Lung (tissue), 11 donors: ENCODE measurements at regions not wholly inside any gene's neighbourhood (a gene's known extent, or its start where the extent isn't known, plus 50 kb on each side); places are given as distances from the start of the nearest gene placed in this dataset.
"Not testable (repeated sequence)": the region's sequence is repeated elsewhere in the genome, so short reads cannot be mapped to it uniquely, and the experiment has no call there.

Experiments
- ATAC-seq: fragments of 200-7000 bp; cut with Tn5 transposase; one replicate; pipeline ENCODE4 v1.9.1; 2020; ENCODE audit warnings: moderate number of reproducible peaks; ENCODE audit not compliant: insufficient read depth, low FRiP score
- DNase-seq, 3 donors: peaks; one replicate each; pipeline ENCODE4 v3.0.0-alpha.2; 2013 to 2017
- H3K27ac ChIP-seq, 2 donors: one replicate each; pipeline ENCODE4 v1.5.1; 2013; ENCODE audit warnings: mild to moderate bottlenecking in 2 of 2, moderate library complexity in 2 of 2, control low read depth in 1 of 2, inconsistent platforms in 1 of 2, low read depth in 1 of 2, low read length in 1 of 2
- H3K27me3 ChIP-seq, 3 donors: one replicate each; pipeline ENCODE4 v1.5.1; 2013; ENCODE audit warnings: low read length in 2 of 3; ENCODE audit not compliant: control insufficient read depth in 3 of 3, insufficient read depth in 3 of 3
- H3K36me3 ChIP-seq, 4 donors: one replicate each; pipeline ENCODE4 v1.5.1; 2013; ENCODE audit warnings: low read length in 4 of 4, mild to moderate bottlenecking in 1 of 4, moderate library complexity in 1 of 4; ENCODE audit not compliant: control insufficient read depth in 4 of 4, insufficient read depth in 4 of 4
- H3K4me1 ChIP-seq, 5 donors: one replicate each; pipeline ENCODE4 v1.5.1; 2013; ENCODE audit warnings: low read length in 5 of 5, mild to moderate bottlenecking in 2 of 5, moderate library complexity in 1 of 5; ENCODE audit not compliant: control insufficient read depth in 5 of 5, insufficient read depth in 5 of 5
- H3K4me3 ChIP-seq: one replicate; pipeline ENCODE4 v1.5.1; 2013; ENCODE audit warnings: mild to moderate bottlenecking, control low read depth, moderate library complexity
- H3K9ac ChIP-seq, 2 donors: one replicate each; pipeline ENCODE4 v1.5.1; 2013; ENCODE audit warnings: low read length in 2 of 2, control low read depth in 1 of 2; ENCODE audit not compliant: insufficient read depth in 1 of 2
- H3K9me3 ChIP-seq, 4 donors: one replicate each; pipeline ENCODE4 v1.5.1; 2013; ENCODE audit warnings: low read length in 3 of 4, mild to moderate bottlenecking in 1 of 4, moderate library complexity in 1 of 4; ENCODE audit not compliant: control insufficient read depth in 4 of 4, insufficient read depth in 3 of 4
- WGBS, 2 donors: extraction: QIAGEN DNeasy Blood & Tissue Kit; methylation state at CpG; one replicate each; pipeline ENCODE4 v1.1.7; 2013; 5-methylcytosine and 5-hydroxymethylcytosine counted together
- TF ChIP-seq, protein P1 (sequence below): IDR thresholded peaks from 2 replicates; pipeline ENCODE4 v1.5.1; 2012; ENCODE audit warnings: mild to moderate bottlenecking; ENCODE audit errors: control extremely low read depth, extremely low read depth
- donor health status: control.
- donor health status: control.
- donor health status: Bipolar disorder and iron deficiency.
- donor health status: healthy.
- donor health status: DM: yes; HTN: yes; CAD: no.

DNA sequence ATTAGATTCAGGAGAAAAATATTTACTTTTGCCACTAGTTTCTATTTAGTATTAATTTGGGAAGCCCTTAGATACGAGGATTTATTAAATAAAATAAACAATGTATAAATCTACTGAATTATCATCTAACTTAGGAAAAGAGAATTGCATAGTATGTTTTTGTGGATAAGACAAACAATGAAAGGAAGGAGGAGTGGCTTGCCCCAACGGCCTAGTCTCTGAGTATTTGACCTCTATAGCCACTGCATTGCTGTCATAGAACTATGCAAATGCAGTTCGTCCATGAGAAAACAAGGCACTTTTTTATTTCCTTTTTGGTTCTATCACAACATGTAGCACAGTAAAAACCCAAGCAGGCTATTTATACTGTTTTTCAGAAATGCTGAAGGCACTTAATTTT lies 321.2 kb upstream of the CCNH start:
- TF ChIP-seq, protein P1, sequence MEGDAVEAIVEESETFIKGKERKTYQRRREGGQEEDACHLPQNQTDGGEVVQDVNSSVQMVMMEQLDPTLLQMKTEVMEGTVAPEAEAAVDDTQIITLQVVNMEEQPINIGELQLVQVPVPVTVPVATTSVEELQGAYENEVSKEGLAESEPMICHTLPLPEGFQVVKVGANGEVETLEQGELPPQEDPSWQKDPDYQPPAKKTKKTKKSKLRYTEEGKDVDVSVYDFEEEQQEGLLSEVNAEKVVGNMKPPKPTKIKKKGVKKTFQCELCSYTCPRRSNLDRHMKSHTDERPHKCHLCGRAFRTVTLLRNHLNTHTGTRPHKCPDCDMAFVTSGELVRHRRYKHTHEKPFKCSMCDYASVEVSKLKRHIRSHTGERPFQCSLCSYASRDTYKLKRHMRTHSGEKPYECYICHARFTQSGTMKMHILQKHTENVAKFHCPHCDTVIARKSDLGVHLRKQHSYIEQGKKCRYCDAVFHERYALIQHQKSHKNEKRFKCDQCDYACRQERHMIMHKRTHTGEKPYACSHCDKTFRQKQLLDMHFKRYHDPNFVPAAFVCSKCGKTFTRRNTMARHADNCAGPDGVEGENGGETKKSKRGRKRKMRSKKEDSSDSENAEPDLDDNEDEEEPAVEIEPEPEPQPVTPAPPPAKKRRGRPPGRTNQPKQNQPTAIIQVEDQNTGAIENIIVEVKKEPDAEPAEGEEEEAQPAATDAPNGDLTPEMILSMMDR = no peak
- Histone ChIP-seq H3K9me3 (no peaks in the 10 kb centered on the region), H3K36me3 (no peaks in the 10 kb centered on the region), H3K9ac (no peak overlapping the region), H3K27me3 (no peaks in the 10 kb centered on the region), H3K4me1 (no peaks in the 10 kb centered on the region), H3K27ac (no peak overlapping the region), H3K4me3 (no peak overlapping the region)
- 31 to 48% methylated on average over 3 of the region's 3 CpGs for WGBS, 2 donors
- ATAC-seq (no peak), DNase-seq (no peak)

GRCh38 chr5:87732875-87733768 lies 320.4 kb upstream of the CCNH start:
- no peaks in the 10 kb centered on the region for H3K36me3 ChIP-seq
- DNase-seq (no peak), ATAC-seq (no peak)
- TF ChIP-seq, protein P1 = no peak
- H3K9me3 ChIP-seq = no peaks in the 10 kb centered on the region
- H3K9ac ChIP-seq = no peak overlapping the region
- no peaks in the 10 kb centered on the region for H3K4me1 ChIP-seq
- H3K27me3 ChIP-seq = no peaks in the 10 kb centered on the region
- H3K4me3 ChIP-seq = no peak overlapping the region
- no peak overlapping the region for H3K27ac ChIP-seq
- 75 to 84% methylated on average over 7 of the region's 7 CpGs for WGBS, 2 donors

DNA sequence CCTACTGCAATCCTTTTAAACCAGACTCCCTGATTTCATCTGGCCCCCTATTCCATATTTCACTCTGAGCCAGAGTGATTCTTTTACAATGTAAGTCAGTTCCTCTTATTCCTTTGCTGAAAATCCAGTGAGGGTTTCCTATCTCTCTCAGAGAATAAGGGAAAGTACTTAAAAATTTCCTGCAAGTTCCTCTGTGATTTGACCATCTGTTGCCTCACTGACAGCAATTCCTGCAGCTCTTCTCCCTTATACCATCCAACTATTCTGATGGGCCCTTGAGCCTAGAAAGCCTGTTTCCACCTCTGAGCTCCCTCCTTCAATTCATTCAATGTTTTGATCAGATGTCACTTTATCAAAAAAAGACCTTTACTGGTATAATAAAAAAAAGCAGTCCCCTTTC lies 317.1 kb upstream of the CCNH start:
- Histone ChIP-seq H3K4me1 (no peaks in the 10 kb centered on the region), H3K4me3 (no peak overlapping the region), H3K9me3 (no peaks in the 10 kb centered on the region), H3K27ac (no peak overlapping the region), H3K27me3 (no peaks in the 10 kb centered on the region), H3K9ac (no peak overlapping the region), H3K36me3 (no peaks in the 10 kb centered on the region)
- DNase-seq (no peak), ATAC-seq (no peak)
- TF ChIP-seq, protein P1 = no peak

GRCh38 chr5:87722286-87722685 lies 309.6 kb upstream of the CCNH start:
- TF ChIP-seq, protein P1 = no peak
- no peaks in the 10 kb centered on the region for H3K4me1 ChIP-seq
- DNase-seq (no peak), ATAC-seq (no peak)
- H3K27me3 ChIP-seq = no peaks in the 10 kb centered on the region
- no peak overlapping the region for H3K27ac ChIP-seq
- no peak overlapping the region for H3K4me3 ChIP-seq
- no peaks in the 10 kb centered on the region for H3K36me3 ChIP-seq
- WGBS, 2 donors = 83 to 87% methylated on average over 3 of the region's 3 CpGs
- H3K9me3 ChIP-seq = peaks cover 0 to 6% (median under 1%) of the 10 kb centered on the region in 4 donors
- no peak overlapping the region for H3K9ac ChIP-seq

DNA sequence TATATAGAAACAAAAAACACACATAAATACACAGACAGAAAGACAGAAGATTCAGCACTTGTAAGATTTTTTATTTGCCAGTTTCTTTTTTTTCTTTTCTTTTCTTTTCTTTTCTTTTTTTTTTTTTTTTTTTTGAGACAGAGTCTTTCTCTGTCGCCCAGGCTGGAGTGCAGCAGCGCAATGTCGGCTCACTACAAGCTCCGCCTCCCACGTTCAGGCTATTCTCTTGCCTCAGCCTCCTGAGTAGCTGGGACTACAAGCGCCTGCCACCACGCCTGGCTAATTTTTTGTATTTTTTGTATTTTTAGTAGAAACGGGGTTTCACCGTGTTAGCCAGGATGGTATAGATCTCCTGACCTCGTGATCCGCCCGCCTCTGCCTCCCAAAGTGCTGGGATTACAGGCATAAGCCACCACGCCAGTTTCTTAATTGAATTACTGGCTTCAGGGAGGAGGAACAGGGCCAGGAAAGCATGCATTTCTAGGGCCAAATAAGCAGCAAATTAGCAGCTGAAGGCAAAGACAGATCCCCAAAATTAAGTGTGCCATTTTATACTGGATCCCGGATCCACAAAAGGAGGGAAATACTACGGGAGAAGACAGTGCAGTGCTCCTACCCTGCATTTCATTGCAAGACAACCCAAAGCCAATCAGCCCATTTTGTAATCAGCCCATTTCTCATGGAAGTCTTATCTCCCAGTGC lies 305.6 kb upstream of the CCNH start:
- WGBS, 2 donors = 90% methylated on average over 15 of the region's 15 CpGs
- not testable (repeated sequence) for H3K9ac ChIP-seq, DNase-seq, H3K4me3 ChIP-seq, H3K9me3 ChIP-seq, ATAC-seq, H3K4me1 ChIP-seq, H3K36me3 ChIP-seq, H3K27me3 ChIP-seq, H3K27ac ChIP-seq
